Fibroblast of lung (primary cell): ENCODE measurements at regions not wholly inside any gene's neighbourhood (a gene's known extent, or its start where the extent isn't known, plus 50 kb on each side); places are given as distances from the start of the nearest gene placed in this dataset.

Source experiments
- CTCF ChIP-seq, 2 donors: IDR thresholded peaks in 1 of 2; conservative IDR thresholded peaks in 1 of 2; 1 replicate in 1 of 2; 2 replicates in 1 of 2; pipeline ENCODE4 v1.5.1; 2011 to 2012; ENCODE audit warnings: low read length in 2 of 2, control low read depth in 1 of 2, inconsistent platforms in 1 of 2, low read depth in 1 of 2, mild to moderate bottlenecking in 1 of 2
- EZH2 ChIP-seq: IDR thresholded peaks from 2 replicates; pipeline ENCODE4 v1.5.1; 2012; ENCODE audit warnings: low read length, control low read depth, mild to moderate bottlenecking; ENCODE audit errors: missing control alignments

GRCh38 chr2:53252115-53252514 lies 515.5 kb upstream of the CHAC2 start:
- TF ChIP-seq CTCF (conservative IDR thresholded peaks at IDR 0.05 in 1 of 2, IDR thresholded peaks at IDR 0.05 in 1 of 2; ENCODE audit: low read depth in 1 of 2, low read length in 2 of 2) (no peak), EZH2 (no peak)
